GM21515 (cell line): ENCODE measurements at regions not wholly inside any gene's neighbourhood (a gene's known extent, or its start where the extent isn't known, plus 50 kb on each side); places are given as distances from the start of the nearest gene placed in this dataset.
"Not testable (repeated sequence)": the region's sequence is repeated elsewhere in the genome, so short reads cannot be mapped to it uniquely, and the experiment has no call there.

Experiments
- ATAC-seq: cut with Tn5 transposase; IDR thresholded peaks from one replicate; pipeline ENCODE4 v1.9.1; 2021; ENCODE audit not compliant: unreplicated experiment

GRCh38 chr14:66242001-66242400, 244.2 kb upstream of the CCDC196 start:
- ATAC-seq = no peak

DNA sequence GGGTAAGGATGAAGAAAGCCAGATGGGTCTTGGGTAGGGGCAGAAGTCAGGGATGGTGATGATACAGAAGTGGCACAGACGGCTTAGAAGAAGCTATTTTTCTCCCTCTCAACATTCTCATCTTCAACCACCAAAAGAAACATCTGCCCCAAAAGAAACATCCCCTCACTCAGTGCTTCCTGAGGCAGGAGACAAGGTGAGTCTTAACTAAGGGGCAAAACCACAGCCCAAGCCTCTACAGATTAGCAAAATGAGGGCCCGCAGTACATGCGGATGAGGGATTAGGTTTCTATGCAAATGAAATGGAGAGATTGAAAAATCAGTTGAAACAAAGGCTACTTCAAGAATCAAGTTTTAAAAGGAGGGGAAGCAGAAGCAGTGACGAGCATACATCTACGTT, 241.3 kb upstream of the CCDC196 start:
- ATAC-seq = no peak

- ATAC-seq = no peak
Observed at GRCh38 chr14:66247662-66248193, 238.4 kb upstream of the CCDC196 start.

GRCh38 chr14:66248256-66248655, 237.9 kb upstream of the CCDC196 start:
- ATAC-seq = no peak

DNA sequence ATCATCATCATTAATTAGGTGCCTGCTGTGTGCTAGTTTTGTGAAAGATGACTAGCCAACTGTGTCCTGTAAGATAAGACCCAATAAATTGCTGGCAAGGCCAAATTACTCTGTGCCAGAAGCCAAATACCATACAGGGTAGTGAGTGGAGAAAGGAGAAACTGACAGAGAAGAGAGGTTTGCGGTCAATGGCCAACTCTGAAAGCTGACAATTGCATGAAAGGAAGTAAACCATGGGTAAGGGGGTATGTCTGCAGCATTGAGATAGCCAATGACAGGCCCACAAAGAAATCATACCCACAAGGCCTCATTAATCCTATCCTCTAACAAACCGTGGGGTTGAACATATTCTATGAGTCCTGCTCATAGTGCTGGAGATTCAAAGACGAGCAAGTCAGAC, 236.6 kb upstream of the CCDC196 start:
- ATAC-seq = no peak

DNA sequence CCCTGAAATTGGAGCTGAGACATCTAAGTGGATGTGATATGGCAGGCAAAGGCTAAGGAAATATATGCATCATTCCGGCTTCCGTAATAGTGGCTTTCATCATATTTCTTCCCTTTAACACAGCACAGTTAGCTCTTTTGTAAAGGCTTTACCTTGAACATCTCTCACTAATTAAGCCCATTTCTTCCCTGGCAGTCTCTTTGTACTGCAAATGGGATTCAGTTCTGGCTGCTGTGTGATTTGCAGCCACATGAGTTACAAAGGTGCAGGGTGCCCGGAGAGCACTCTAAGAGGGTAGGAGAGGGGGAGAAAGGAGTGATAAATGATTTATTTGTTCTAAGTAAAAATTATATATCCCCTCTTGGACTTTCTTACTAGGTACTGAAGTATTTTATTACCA, 232.1 kb upstream of the CCDC196 start:
- no peak for ATAC-seq

DNA sequence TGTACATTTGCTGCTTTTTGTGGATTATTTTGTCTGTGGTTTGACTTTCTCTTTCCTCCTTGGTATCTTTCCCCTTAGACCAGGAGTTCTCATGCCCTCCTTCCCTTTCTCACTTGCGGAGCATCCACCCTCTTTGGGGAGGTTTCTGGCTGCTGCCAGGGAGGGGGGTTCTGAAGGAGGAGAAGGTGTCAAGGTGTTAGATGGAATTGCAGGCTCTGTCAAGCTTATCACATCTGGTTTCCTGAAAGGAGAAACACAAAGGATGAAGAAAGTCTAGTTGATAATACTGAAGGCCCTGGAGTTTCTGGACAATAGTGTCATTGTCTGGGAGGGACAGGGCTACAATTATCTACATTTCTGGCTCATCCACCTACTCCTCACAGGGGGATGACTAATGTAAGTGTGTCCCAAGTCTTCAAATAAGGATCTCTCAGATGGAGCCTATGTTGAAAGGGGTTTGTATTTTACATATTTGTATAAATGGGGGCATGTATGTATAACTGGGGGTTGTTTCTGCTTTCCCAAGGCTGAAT, 217.3 kb upstream of the CCDC196 start:
- ATAC-seq = no peak

GRCh38 chr14:66272221-66272620, 213.9 kb upstream of the CCDC196 start:
- no peak for ATAC-seq

DNA sequence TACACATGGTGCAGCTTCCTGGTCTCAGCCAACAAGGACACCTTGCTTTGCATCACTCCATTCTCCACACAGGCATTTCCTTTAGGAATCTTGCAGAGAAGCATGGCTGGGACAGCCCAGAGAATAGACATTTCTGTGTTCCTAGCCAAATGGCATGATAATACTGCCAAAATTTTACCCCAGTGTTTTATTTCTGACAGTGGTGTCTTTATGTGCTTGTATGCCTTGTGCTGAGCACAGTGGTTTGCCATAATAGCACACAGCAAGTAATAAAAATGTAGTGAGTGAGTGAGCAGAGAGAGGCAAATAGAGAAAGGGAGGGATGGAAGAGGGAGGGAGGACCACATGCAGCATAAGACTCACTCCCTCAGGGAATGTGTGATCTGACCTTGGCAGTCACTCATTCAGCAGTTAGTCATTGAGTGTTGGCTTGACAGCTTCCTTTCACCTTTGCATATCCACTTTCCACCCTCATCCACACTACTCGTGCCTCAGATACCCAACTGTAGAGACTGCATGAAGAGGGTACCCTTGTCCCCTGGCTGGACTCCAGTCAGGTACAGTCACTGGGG, 212.8 kb upstream of the CCDC196 start:
- no peak for ATAC-seq

DNA sequence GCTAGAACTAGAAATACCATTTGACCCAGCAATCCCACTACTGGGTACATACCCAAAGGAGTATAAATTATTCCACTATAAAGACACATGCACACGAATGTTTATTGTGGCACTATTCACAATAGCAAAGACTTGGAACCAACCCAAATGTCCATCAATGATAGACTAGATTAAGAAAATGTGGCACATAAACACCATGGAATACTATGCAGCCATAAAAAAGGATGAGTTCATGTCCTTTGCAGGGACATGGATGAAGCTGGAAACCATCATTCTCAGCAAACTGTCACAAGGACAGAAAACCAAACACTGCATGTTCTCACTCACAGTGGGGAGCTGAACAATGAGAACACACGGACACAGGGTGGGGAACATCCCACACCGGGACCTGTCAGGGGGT, 207.8 kb upstream of the CCDC196 start:
- not testable (repeated sequence) for ATAC-seq

- ATAC-seq = no peak
Observed at GRCh38 chr14:66281036-66281776, 205.0 kb upstream of the CCDC196 start.

DNA sequence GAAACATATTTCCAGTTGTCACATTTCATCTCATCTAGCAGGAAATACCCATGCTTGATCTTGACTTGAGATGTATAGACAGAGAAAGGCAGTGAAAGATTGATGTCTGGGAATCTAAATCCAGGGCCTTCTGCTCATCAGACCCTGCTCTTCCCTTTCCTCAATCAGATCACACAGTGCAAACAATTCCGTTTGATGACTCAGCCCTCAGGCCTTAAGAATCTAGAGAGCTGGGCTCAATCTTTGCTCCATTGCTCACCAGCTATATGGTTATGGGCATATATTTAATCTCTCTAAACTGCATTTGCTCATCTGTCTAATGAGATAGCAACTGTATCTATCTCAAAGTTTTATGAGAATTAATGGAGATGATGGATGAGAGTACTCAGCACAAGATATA, 201.8 kb upstream of the CCDC196 start:
- no peak for ATAC-seq

- ATAC-seq = no peak
Observed at GRCh38 chr14:66288511-66288910, 197.7 kb upstream of the CCDC196 start.

GRCh38 chr14:66291756-66292155, 194.4 kb upstream of the CCDC196 start:
- ATAC-seq = no peak

GRCh38 chr14:66293533-66294105, 192.6 kb upstream of the CCDC196 start:
- ATAC-seq = no peak

DNA sequence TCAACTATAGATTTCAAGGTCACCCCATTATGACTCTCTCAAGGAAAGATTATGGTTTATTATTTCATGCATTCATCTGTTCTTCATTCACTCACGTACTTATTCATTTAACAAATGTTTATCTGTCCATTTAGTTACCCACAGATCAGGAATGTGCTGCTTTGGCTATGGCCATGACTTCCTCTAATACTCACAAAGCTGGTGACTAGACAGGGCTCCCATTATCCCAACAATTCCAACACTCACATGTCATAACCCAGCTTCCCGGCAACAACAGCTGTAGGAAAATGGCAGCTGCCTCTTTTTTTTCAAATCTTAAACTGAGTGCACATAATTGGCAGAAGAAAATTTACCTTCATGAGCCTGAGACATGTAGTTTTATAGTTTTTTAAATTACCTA, 190.8 kb upstream of the CCDC196 start:
- ATAC-seq = no peak

DNA sequence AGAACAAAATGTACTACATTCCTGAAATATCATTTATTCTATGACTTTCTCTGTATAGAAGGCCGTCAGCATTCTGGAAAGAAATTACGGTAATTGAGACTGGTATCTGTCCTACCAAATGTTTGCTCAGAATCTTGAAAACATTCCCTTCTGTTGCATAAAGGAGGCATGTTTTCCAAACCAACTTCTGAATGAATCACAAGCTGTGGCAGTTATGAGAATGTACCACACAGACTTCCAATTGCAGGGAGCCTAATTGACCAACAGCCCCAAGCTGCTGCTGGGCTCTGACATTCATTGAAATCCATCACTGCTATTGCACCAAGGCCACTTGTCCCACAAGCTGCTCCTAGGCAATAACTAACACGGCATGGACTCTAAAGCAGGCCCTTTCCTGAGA, 185.3 kb upstream of the CCDC196 start:
- no peak for ATAC-seq

GRCh38 chr14:66306101-66306500, 180.1 kb upstream of the CCDC196 start:
- ATAC-seq = no peak

- ATAC-seq = no peak
Observed at GRCh38 chr14:66311058-66311457, 175.1 kb upstream of the CCDC196 start.

DNA sequence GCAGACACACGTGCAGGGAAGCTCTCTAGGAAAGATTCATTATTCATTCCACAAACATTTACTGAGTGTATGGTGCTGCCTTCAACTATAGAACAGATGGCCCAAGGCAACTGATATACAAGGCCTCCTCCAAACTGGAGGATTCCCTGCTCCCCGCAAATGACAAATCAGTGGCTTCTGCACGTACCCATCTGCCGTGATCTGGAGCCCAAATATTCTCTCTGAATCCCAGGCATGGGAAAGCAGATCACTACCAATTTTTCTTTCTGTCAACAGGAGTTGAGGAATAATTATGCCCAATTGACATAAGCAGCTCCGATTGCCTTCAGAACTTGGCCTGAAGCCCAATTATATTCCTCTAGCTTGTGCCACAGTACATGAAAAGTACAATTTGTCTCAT, 174.2 kb upstream of the CCDC196 start:
- no peak for ATAC-seq

DNA sequence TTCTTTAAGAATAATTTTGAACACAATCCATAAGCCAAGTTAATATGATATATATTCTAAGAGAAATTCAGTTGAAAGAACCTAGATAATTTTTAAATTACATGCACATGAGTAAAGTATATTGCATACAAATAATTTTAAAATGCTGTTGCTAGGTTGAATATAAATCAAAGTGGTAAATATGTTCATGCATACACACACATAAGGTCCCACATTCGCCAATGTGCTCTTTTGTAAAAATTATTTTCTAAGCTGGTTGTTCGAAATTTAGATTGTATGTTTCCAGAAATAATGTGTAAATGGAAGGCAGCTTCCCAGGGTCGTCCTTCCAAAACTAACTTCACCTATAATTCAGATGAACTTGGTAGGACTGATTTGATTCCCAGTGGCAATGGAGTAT, 173.7 kb upstream of the CCDC196 start:
- ATAC-seq = no peak

DNA sequence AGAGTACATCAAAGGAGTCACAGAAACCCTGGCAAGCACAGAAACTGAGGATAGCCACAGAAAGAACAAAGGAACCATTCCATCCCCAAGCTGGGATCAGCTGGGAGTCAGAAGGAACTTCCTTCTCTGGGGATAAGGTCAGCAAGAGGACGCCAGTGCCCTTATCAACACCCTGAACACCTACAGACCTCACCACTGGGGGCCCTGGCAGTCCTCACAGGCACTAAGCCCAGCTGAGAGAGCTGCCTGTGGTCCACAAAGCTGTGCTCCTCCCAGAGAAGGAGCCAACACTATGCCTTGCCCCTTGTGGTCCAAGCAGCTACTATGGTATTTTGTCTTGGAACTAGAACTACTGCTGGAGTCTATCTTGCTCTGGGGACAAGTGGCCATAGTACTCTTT, 171.1 kb upstream of the CCDC196 start:
- no peak for ATAC-seq
